ENCODE measurements at regions not wholly inside any gene's neighbourhood (a gene's known extent, or its start where the extent isn't known, plus 50 kb on each side); places are given as distances from the start of the nearest gene placed in this dataset.

- H3K9me3 ChIP-seq (ENCODE audit: control insufficient read depth, low read length) = no peaks in the 10 kb centered on the region
- no peaks in the 10 kb centered on the region for H3K27me3 ChIP-seq (replicated peaks; ENCODE audit: control insufficient read depth, insufficient read depth, low read length, poor library complexity, severe bottlenecking)
- no peak overlapping the region for H3K27ac ChIP-seq (ENCODE audit: insufficient read depth, low read length, poor library complexity, severe bottlenecking)
- H3K4me1 ChIP-seq (ENCODE audit: control insufficient read depth, insufficient read depth, low read length, poor library complexity, severe bottlenecking) = no peaks in the 10 kb centered on the region
- DNase-seq = no peak
- H3K36me3 ChIP-seq (ENCODE audit: control insufficient read depth, insufficient read depth, low read length) = no peaks in the 10 kb centered on the region
- no peak overlapping the region for H3K4me3 ChIP-seq (ENCODE audit: insufficient read depth, low read depth, low read length, poor library complexity, severe bottlenecking)
Observed at GRCh38 chr13:74706801-74707200, 572.6 kb upstream of the KLF12 start.

DNA sequence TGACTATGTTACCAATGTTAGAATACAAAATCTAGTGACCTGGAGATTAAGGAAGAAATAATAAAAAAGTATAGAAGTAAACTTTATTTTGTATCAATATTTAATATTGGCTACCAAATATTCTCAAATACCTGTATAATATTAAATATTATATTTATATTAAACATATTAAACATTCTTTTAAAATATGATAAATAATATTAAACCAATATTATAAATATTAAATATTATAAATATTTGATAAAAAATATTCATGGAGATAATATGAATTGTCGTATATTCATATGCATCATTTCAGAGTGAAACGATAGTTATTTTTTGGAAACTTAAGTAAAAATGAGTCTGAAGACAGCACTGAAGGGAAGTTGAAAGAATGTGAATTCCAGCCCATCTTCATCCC is 571.2 kb upstream of the KLF12 start:
- DNase-seq = no peak
- Histone ChIP-seq H3K27me3 (replicated peaks; ENCODE audit: control insufficient read depth, insufficient read depth, low read length, poor library complexity, severe bottlenecking) (no peaks in the 10 kb centered on the region), H3K4me3 (ENCODE audit: insufficient read depth, low read depth, low read length, poor library complexity, severe bottlenecking) (no peak overlapping the region), H3K9me3 (ENCODE audit: control insufficient read depth, low read length) (no peaks in the 10 kb centered on the region), H3K4me1 (ENCODE audit: control insufficient read depth, insufficient read depth, low read length, poor library complexity, severe bottlenecking) (no peaks in the 10 kb centered on the region), H3K36me3 (ENCODE audit: control insufficient read depth, insufficient read depth, low read length) (no peaks in the 10 kb centered on the region), H3K27ac (ENCODE audit: insufficient read depth, low read length, poor library complexity, severe bottlenecking) (no peak overlapping the region)

- no peaks in the 10 kb centered on the region for H3K9me3 ChIP-seq (ENCODE audit: control insufficient read depth, low read length)
- no peak for DNase-seq
- no peaks in the 10 kb centered on the region for H3K4me1 ChIP-seq (ENCODE audit: control insufficient read depth, insufficient read depth, low read length, poor library complexity, severe bottlenecking)
- H3K4me3 ChIP-seq (ENCODE audit: insufficient read depth, low read depth, low read length, poor library complexity, severe bottlenecking) = no peak overlapping the region
- H3K36me3 ChIP-seq (ENCODE audit: control insufficient read depth, insufficient read depth, low read length) = no peaks in the 10 kb centered on the region
- H3K27ac ChIP-seq (ENCODE audit: insufficient read depth, low read length, poor library complexity, severe bottlenecking) = no peak overlapping the region
- no peaks in the 10 kb centered on the region for H3K27me3 ChIP-seq (replicated peaks; ENCODE audit: control insufficient read depth, insufficient read depth, low read length, poor library complexity, severe bottlenecking)
Observed at GRCh38 chr13:74703855-74704387, 569.7 kb upstream of the KLF12 start.

DNA sequence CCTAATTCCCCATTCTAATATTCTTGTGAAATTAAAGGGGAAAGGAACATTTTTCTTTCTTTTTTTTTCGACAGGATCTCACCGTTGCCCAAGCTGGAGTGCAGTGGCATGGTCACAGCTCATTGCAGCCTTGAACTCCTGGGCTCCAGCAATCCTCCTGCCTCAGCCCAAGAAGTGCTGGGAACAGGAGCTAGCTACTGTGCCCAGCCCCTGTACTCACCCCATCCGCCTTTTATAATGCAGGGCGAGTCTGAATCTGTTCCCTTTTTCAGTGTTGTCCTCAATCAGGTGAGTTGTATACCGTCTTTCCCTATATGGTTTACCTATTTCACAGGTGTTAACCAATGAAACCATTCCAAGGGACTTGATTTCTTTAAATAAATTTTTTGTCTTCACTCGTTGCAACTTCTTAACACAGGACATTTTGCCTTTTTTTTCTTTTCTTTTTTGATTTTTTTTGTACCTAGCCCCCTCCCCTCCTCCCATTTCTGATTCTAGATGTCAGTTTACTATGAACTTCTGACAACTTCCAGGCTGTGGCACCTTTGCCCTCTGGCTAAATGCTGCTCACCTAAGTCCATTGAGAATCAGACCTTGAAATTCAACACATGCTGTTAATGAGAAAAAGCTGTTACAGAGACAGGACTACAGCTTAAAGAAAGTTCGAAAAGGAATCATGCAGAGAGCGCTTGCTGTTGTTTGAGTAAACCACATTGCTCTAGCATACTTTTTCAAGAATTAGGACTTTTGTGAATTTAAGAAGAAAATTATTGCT is 562.1 kb upstream of the KLF12 start:
- H3K27ac ChIP-seq (ENCODE audit: insufficient read depth, low read length, poor library complexity, severe bottlenecking) = no peak overlapping the region
- no peaks in the 10 kb centered on the region for H3K27me3 ChIP-seq (replicated peaks; ENCODE audit: control insufficient read depth, insufficient read depth, low read length, poor library complexity, severe bottlenecking)
- no peaks in the 10 kb centered on the region for H3K4me1 ChIP-seq (ENCODE audit: control insufficient read depth, insufficient read depth, low read length, poor library complexity, severe bottlenecking)
- H3K4me3 ChIP-seq (ENCODE audit: insufficient read depth, low read depth, low read length, poor library complexity, severe bottlenecking) = no peak overlapping the region
- no peaks in the 10 kb centered on the region for H3K36me3 ChIP-seq (ENCODE audit: control insufficient read depth, insufficient read depth, low read length)
- DNase-seq = no peak
- no peaks in the 10 kb centered on the region for H3K9me3 ChIP-seq (ENCODE audit: control insufficient read depth, low read length)

DNA sequence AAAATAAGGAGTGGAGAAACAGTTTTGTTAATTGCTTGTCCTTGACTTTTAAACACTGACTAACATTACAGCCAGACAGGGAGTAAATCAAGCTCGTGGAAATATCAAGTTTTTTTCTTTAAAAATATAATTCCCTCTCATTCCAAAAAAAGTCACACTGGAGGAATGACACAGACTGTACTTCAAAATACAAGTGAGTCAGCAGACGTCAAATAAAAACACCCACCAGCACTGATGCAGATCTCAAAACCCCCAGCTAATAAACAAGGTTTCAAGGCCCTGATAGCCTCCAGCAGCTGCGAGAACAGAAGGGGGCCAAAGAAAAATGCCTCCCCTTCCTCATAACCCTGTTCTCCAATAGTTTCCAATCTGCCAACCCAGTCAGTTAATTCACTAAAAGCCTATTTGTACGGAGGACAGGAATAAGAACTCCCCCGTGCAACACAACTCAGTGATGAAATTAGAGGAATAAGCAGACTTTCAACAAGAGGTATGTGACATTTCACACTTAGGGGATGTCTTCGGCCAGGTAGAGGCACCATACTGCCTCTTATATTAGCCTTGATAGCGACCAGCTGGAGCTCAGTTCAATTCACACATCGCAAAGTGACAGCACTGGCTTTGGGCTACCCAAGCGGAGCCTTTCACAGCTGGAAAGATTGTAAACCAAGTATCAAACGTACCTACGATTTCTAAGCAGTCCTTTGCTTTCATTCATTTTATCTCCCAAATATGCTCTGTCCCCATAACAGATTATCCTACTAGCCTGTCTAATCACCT is 561.0 kb upstream of the KLF12 start:
- H3K4me1 ChIP-seq (ENCODE audit: control insufficient read depth, insufficient read depth, low read length, poor library complexity, severe bottlenecking) = no peaks in the 10 kb centered on the region
- no peaks in the 10 kb centered on the region for H3K36me3 ChIP-seq (ENCODE audit: control insufficient read depth, insufficient read depth, low read length)
- H3K4me3 ChIP-seq (ENCODE audit: insufficient read depth, low read depth, low read length, poor library complexity, severe bottlenecking) = no peak overlapping the region
- H3K9me3 ChIP-seq (ENCODE audit: control insufficient read depth, low read length) = no peaks in the 10 kb centered on the region
- H3K27ac ChIP-seq (ENCODE audit: insufficient read depth, low read length, poor library complexity, severe bottlenecking) = no peak overlapping the region
- H3K27me3 ChIP-seq (replicated peaks; ENCODE audit: control insufficient read depth, insufficient read depth, low read length, poor library complexity, severe bottlenecking) = no peaks in the 10 kb centered on the region
- DNase-seq = no peak

DNA sequence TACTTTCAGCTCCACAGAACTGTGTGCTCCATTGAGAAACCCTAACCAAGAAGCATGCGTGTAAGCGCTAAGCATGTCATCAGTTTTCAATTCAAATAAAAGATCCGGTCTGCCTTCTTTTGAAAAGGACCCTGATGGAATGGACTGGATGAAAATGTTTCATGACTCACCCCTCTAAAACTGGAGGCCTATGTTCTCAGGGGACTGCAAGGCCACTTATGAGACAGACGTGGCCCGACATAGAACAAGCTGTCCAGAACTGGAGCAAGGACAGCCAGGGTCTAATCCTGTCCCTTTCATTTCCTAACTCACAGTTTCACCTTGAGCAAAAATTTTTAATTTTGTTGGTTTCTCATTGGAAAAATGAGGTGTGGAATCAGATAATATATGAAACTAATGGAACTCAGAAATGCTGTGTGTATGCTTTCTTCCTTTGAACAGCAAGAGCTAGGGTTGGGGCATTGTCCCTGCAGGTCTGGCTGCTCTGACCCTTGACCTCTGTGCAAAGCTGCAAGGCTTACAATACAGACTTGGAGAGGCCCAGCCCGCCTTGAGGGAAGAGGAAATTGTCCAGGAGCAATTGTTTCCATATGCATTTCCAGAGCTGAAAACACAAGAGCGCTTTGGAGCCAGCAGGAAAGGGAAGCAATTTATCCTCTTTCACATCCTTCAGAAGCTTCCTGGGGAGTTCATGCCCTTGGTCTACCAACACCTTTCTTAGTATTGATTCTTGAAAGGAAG is 553.4 kb upstream of the KLF12 start:
- Histone ChIP-seq H3K27me3 (replicated peaks; ENCODE audit: control insufficient read depth, insufficient read depth, low read length, poor library complexity, severe bottlenecking) (no peaks in the 10 kb centered on the region), H3K4me3 (ENCODE audit: insufficient read depth, low read depth, low read length, poor library complexity, severe bottlenecking) (no peak overlapping the region), H3K9me3 (ENCODE audit: control insufficient read depth, low read length) (no peaks in the 10 kb centered on the region), H3K4me1 (ENCODE audit: control insufficient read depth, insufficient read depth, low read length, poor library complexity, severe bottlenecking) (no peaks in the 10 kb centered on the region), H3K27ac (ENCODE audit: insufficient read depth, low read length, poor library complexity, severe bottlenecking) (no peak overlapping the region), H3K36me3 (ENCODE audit: control insufficient read depth, insufficient read depth, low read length) (no peaks in the 10 kb centered on the region)
- DNase-seq = no peak

- Histone ChIP-seq H3K27ac (ENCODE audit: insufficient read depth, low read length, poor library complexity, severe bottlenecking) (no peak overlapping the region), H3K36me3 (ENCODE audit: control insufficient read depth, insufficient read depth, low read length) (no peaks in the 10 kb centered on the region), H3K27me3 (replicated peaks; ENCODE audit: control insufficient read depth, insufficient read depth, low read length, poor library complexity, severe bottlenecking) (no peaks in the 10 kb centered on the region), H3K4me1 (ENCODE audit: control insufficient read depth, insufficient read depth, low read length, poor library complexity, severe bottlenecking) (no peaks in the 10 kb centered on the region), H3K9me3 (ENCODE audit: control insufficient read depth, low read length) (no peaks in the 10 kb centered on the region), H3K4me3 (ENCODE audit: insufficient read depth, low read depth, low read length, poor library complexity, severe bottlenecking) (no peak overlapping the region)
- DNase-seq = no peak
Observed at GRCh38 chr13:74683411-74683810, 549.2 kb upstream of the KLF12 start.

DNA sequence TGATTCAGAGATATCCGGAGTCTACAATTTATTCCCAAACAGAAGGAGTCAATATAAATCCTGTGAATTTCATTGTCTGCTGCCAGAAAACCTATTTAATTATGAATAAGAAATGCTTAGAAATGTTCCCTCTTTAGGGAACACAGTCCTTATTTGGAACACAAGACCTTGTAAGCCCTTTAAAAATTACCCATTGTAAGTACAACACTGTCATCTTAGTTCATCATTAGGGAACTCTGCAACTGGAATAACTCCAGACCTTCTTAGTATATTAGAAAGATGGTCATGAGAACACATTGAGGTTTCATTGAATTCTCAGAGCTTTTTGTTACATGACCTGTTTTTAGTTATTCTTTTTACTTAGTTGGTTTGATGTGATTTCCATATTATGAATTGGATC is 548.5 kb upstream of the KLF12 start:
- no peak for DNase-seq
- no peaks in the 10 kb centered on the region for H3K4me1 ChIP-seq (ENCODE audit: control insufficient read depth, insufficient read depth, low read length, poor library complexity, severe bottlenecking)
- H3K36me3 ChIP-seq (ENCODE audit: control insufficient read depth, insufficient read depth, low read length) = no peaks in the 10 kb centered on the region
- H3K4me3 ChIP-seq (ENCODE audit: insufficient read depth, low read depth, low read length, poor library complexity, severe bottlenecking) = no peak overlapping the region
- H3K27me3 ChIP-seq (replicated peaks; ENCODE audit: control insufficient read depth, insufficient read depth, low read length, poor library complexity, severe bottlenecking) = no peaks in the 10 kb centered on the region
- no peak overlapping the region for H3K27ac ChIP-seq (ENCODE audit: insufficient read depth, low read length, poor library complexity, severe bottlenecking)
- H3K9me3 ChIP-seq (ENCODE audit: control insufficient read depth, low read length) = no peaks in the 10 kb centered on the region

DNA sequence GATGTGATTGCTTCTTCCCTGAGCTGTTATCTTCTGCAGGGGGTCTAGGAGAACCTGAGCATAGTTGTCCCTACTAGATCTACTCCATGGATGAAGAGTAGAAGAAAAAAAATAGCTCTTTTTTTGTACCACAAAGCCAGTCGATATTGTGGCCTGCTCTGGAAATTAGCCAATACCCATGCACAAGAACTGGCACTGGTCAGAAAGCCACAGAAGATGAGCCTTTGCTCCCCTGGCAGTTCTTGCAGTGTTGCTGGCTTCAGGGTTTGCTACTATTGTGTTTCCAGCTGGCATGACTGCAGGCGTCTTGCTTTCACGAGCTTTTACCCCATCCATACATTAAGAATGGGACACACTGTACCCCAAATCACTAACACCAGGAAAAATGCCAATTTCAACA is 547.7 kb upstream of the KLF12 start:
- H3K4me3 ChIP-seq (ENCODE audit: insufficient read depth, low read depth, low read length, poor library complexity, severe bottlenecking) = no peak overlapping the region
- H3K4me1 ChIP-seq (ENCODE audit: control insufficient read depth, insufficient read depth, low read length, poor library complexity, severe bottlenecking) = no peaks in the 10 kb centered on the region
- H3K9me3 ChIP-seq (ENCODE audit: control insufficient read depth, low read length) = no peaks in the 10 kb centered on the region
- no peaks in the 10 kb centered on the region for H3K27me3 ChIP-seq (replicated peaks; ENCODE audit: control insufficient read depth, insufficient read depth, low read length, poor library complexity, severe bottlenecking)
- H3K27ac ChIP-seq (ENCODE audit: insufficient read depth, low read length, poor library complexity, severe bottlenecking) = no peak overlapping the region
- no peak for DNase-seq
- H3K36me3 ChIP-seq (ENCODE audit: control insufficient read depth, insufficient read depth, low read length) = no peaks in the 10 kb centered on the region
